22Rv1 (cell line): ENCODE measurements at regions not wholly inside any gene's neighbourhood (a gene's known extent, or its start where the extent isn't known, plus 50 kb on each side); places are given as distances from the start of the nearest gene placed in this dataset.

Source experiments
- H3K27ac ChIP-seq: fragments of 450-650 bp; 2 replicates; pipeline ENCODE4 v1.5.1; 2017
- ZFX ChIP-seq: fragments of 450-650 bp; IDR thresholded peaks from 2 replicates; pipeline ENCODE4 v1.6.1; 2017; ENCODE audit warnings: antibody characterized with exemption, borderline replicate concordance
- TF ChIP-seq, protein P1 (sequence below): fragments of 450-650 bp; IDR thresholded peaks from 2 replicates; pipeline ENCODE4 v1.5.1; 2017; ENCODE audit warnings: mild to moderate bottlenecking

DNA sequence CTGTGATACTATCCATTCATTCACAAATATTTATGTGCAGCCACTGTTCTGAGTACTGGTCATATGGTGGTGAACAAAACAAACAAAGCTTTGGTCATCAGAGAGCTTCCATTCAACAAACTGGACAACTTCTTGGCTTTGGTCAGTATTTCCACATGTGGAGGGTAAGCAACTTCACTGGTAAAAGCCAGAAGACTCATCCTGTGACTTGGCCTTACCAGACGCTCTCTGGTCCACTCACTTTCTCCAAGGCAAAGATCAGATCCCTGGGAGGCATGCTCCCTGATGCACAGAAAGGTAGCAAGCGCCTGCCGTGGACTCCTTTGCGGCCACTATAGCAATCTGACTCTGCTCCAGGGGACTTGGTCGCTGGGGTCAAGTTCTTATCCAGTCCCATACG lies 179.5 kb downstream of the EN1 start:
- no peak overlapping the region for H3K27ac ChIP-seq
- no peak for TF ChIP-seq ZFX
- TF ChIP-seq, protein P1, sequence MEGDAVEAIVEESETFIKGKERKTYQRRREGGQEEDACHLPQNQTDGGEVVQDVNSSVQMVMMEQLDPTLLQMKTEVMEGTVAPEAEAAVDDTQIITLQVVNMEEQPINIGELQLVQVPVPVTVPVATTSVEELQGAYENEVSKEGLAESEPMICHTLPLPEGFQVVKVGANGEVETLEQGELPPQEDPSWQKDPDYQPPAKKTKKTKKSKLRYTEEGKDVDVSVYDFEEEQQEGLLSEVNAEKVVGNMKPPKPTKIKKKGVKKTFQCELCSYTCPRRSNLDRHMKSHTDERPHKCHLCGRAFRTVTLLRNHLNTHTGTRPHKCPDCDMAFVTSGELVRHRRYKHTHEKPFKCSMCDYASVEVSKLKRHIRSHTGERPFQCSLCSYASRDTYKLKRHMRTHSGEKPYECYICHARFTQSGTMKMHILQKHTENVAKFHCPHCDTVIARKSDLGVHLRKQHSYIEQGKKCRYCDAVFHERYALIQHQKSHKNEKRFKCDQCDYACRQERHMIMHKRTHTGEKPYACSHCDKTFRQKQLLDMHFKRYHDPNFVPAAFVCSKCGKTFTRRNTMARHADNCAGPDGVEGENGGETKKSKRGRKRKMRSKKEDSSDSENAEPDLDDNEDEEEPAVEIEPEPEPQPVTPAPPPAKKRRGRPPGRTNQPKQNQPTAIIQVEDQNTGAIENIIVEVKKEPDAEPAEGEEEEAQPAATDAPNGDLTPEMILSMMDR, result no peak

DNA sequence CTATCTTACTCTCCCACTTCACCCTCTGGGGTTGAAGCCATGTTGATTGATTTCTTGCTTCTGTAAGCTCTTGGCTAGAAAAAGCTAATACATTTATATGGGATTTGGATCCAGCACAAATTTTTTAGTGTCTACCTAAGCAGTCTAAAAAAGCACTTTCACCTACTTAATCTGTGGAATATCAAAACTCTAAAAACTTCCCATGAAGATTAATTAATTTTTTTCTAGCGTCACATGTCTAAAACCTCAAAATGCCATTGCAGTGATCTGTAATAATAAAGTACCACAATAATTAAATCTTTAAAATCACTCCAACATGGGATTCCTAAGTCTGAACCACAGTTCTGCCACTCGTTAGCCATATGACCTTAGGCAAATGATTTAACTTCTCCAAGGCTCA lies 180.1 kb downstream of the EN1 start:
- TF ChIP-seq, protein P1, result no peak
- no peak for TF ChIP-seq ZFX

DNA sequence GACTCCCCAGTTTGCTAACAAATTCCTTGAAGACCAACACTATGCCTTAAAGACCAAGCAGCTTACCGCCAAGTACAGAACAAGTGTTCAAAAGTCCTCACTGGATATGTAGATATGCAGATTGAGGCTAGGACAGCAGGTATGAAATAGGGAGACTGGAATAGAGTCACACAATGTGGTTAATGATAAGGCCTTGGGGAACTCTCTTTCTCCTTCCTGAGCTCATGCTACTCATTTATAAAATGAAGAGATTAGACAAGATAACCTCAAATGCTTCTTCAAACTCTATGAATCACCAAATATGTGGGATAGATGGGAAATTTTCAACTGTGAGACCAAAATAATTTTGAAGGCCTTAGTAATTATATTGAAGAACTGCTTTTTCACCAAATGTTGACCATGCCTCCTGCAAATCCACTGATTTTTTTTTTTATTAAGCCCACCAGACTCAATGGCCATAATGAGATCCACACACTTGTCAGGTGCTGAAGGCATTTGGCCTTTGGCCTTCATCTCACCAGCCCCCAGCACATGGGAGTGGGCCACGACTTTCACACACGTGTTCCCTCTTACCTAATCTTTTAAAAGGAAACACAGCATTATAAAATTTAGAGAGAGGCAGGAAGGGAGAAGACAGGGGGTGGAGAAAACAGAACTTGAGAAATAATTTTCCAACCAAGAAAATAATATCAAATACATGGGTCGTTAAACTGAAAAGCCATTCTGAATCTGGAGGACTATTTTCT lies 181.5 kb downstream of the EN1 start:
- TF ChIP-seq ZFX, result no peak
- no peak overlapping the region for H3K27ac ChIP-seq

More for the DNA sequence above, 180.1 kb downstream of the EN1 start:
- H3K27ac ChIP-seq, result no peak overlapping the region

DNA sequence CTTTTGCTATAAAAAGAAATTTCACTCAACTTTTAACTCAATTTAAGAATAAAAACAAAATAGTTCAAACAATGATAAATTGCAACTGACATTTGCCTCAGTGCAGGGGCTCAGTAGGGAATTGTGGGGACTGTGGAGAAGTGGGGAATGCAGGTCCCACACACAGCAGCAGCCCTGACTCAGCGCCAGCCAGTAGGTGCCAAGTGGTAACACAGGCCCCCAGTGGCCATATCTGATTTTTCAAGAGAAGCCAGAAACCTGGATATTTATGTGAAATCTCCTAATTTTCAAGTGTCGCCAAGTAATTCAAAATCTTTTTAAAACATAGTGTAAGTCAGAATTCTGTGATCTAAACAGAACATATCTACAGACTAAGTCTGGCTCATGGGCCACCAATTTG lies 186.3 kb downstream of the EN1 start:
- H3K27ac ChIP-seq, result no peak overlapping the region
- TF ChIP-seq ZFX, result no peak
- TF ChIP-seq, protein P1, result no peak

DNA sequence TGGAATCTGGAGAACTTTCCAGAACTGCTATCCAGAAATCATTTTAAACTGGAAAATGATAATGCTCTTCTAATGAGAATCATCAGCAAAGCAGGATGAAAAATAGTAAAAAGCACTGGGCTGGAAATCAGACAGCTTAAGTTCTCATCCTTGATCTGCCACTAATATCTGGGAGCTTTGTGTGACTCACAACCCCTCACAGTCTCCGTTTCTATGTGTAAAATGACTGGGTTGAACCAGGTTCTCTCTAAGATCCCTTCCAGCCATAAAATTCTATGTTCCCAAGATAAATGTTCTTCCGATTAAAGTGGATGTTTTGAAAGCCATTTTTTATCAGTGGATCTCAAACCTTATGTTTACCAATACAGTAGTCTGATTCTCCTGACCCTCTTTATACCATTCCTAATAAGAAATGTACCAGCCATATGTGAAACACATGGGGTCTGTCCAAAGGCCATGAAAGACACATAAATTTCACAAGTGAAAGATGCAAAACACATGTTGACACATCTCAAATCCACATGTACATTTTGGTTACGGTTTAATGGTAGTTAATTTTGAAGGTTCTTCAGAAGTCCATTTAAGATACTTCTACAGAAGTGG lies 188.8 kb downstream of the EN1 start:
- H3K27ac ChIP-seq, result no peak overlapping the region
- TF ChIP-seq, protein P1, result no peak
- TF ChIP-seq ZFX, result no peak

DNA sequence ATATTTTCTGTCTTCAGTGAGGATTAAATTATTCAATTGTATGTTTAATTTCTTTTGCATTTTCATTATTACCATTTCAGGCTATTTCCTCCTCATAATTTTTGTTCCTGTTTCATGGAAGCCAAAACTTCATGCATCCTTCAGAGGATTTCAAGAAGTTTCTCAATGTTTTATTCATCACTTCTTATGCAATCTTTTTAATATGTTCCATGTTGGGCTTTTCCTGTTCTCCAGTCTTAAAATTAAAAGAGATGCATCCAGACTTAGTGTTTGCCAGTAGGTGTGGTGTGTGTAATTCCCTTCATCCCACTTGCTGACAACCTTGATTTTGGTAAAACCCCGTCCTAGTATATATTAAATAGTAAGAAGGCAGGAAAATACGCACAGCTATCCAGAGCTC lies 190.0 kb downstream of the EN1 start:
- TF ChIP-seq, protein P1, result no peak
- TF ChIP-seq ZFX, result no peak
- no peak overlapping the region for H3K27ac ChIP-seq

DNA sequence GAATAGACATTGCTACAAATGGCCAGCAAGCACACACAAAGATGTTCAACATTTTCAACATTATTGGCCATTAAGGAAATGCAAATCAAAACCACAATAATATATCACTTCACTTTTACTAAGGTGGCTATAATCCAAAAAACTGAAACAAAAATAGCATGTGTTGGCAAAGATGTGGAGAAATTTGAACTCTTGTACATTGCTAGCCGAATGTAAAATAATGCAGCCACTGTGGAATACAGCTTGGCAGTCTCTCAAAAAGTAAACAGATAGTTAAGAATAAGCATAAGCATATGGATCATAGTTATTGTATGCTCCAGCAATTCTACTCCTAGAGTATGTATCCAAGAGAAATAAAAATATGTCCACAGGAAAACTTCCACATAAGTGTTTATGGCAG lies 192.5 kb downstream of the EN1 start:
- no peak overlapping the region for H3K27ac ChIP-seq
- TF ChIP-seq, protein P1, result no peak
- TF ChIP-seq ZFX, result no peak
